Suprapubic skin (tissue), 4 donors: ENCODE measurements at regions not wholly inside any gene's neighbourhood (a gene's known extent, or its start where the extent isn't known, plus 50 kb on each side); places are given as distances from the start of the nearest gene placed in this dataset.

ENCODE experiments used
- DNase-seq, 2 donors: peaks; one replicate each; pipeline ENCODE4 v3.0.0-alpha.2; 2019; ENCODE audit warnings: low spot score in 2 of 2
- H3K27ac ChIP-seq: fragments of 200-600 bp; sonication (generic); one replicate; pipeline ENCODE4 v1.5.1; 2019
- H3K27me3 ChIP-seq: fragments of 200-600 bp; sonication (generic); one replicate; pipeline ENCODE4 v1.5.1; 2019
- H3K36me3 ChIP-seq: fragments of 200-600 bp; sonication (generic); one replicate; pipeline ENCODE4 v1.5.1; 2019
- H3K4me1 ChIP-seq: fragments of 200-600 bp; sonication (generic); one replicate; pipeline ENCODE4 v1.5.1; 2019
- H3K4me3 ChIP-seq: fragments of 200-600 bp; sonication (generic); one replicate; pipeline ENCODE4 v1.5.1; 2019; ENCODE audit warnings: mild to moderate bottlenecking
- H3K9me3 ChIP-seq: fragments of 200-600 bp; sonication (generic); one replicate; pipeline ENCODE4 v1.5.1; 2019
- CTCF ChIP-seq, 2 donors: fragments of 200-600 bp in 1 of 2; fragments of 450-650 bp in 1 of 2; sonication (generic) in 1 of 2; IDR thresholded peaks; one replicate each; pipeline ENCODE4 v1.5.1; 2016 to 2019; ENCODE audit warnings: antibody characterized with exemption in 2 of 2, mild to moderate bottlenecking in 1 of 2, moderate library complexity in 1 of 2
- EP300 ChIP-seq: sonication (generic); formaldehyde crosslinking; IDR thresholded peaks from one replicate; pipeline ENCODE4 v1.6.1; 2017; ENCODE audit warnings: antibody characterized with exemption
- POLR2A ChIP-seq, 2 donors: fragments of 450-650 bp; IDR thresholded peaks; one replicate each; pipeline ENCODE4 v1.6.1; 2017; ENCODE audit warnings: antibody characterized with exemption in 2 of 2, mild to moderate bottlenecking in 2 of 2, moderate library complexity in 2 of 2
- POLR2AphosphoS5 ChIP-seq, 3 donors: sonication (generic); formaldehyde crosslinking; IDR thresholded peaks; one replicate each; pipeline ENCODE4 v1.6.1; 2017; ENCODE audit warnings: antibody characterized with exemption in 3 of 3
- WGBS: methylation state at CpG from one replicate; pipeline ENCODE4 v1.1.5; 2018; 5-methylcytosine and 5-hydroxymethylcytosine counted together

GRCh38 chr20:52011093-52011492 lies 180.5 kb downstream of the ZFP64 start:
- 92% methylated on average over 3 of the region's 3 CpGs for WGBS
- Histone ChIP-seq H3K36me3 (no peaks in the 10 kb centered on the region), H3K27me3 (no peaks in the 10 kb centered on the region), H3K9me3 (peaks cover 7% of the 10 kb centered on the region), H3K27ac (no peak overlapping the region), H3K4me1 (no peaks in the 10 kb centered on the region), H3K4me3 (no peak overlapping the region)
- TF ChIP-seq POLR2A (IDR thresholded peaks at IDR 0.05), result no peak
- no peak for TF ChIP-seq CTCF (IDR thresholded peaks at IDR 0.05)
- no peak for TF ChIP-seq POLR2AphosphoS5 (IDR thresholded peaks at IDR 0.05)
- no peak for TF ChIP-seq EP300
- DNase-seq, result no peak

- Histone ChIP-seq H3K27me3 (no peaks in the 10 kb centered on the region), H3K9me3 (peaks cover 7% of the 10 kb centered on the region), H3K36me3 (no peaks in the 10 kb centered on the region), H3K4me1 (no peaks in the 10 kb centered on the region), H3K4me3 (no peak overlapping the region), H3K27ac (no peak overlapping the region)
- WGBS, result 93% methylated on average over 8 of the region's 11 CpGs
- TF ChIP-seq POLR2A (IDR thresholded peaks at IDR 0.05) (no peak), EP300 (no peak), POLR2AphosphoS5 (IDR thresholded peaks at IDR 0.05) (no peak), CTCF (IDR thresholded peaks at IDR 0.05) (no peak)
- DNase-seq, result no peak
Measured at GRCh38 chr20:52010541-52010940, 181.0 kb downstream of the ZFP64 start.

GRCh38 chr20:52008874-52009273 lies 182.7 kb downstream of the ZFP64 start:
- no peaks in the 10 kb centered on the region for H3K27me3 ChIP-seq
- DNase-seq, result no peak
- peaks cover 7% of the 10 kb centered on the region for H3K9me3 ChIP-seq
- no peak overlapping the region for H3K4me3 ChIP-seq
- 95% methylated on average over 6 of the region's 6 CpGs for WGBS
- no peak overlapping the region for H3K27ac ChIP-seq
- TF ChIP-seq POLR2A (IDR thresholded peaks at IDR 0.05) (no peak), EP300 (no peak), POLR2AphosphoS5 (IDR thresholded peaks at IDR 0.05) (no peak), CTCF (IDR thresholded peaks at IDR 0.05) (no peak)
- no peaks in the 10 kb centered on the region for H3K36me3 ChIP-seq
- H3K4me1 ChIP-seq, result no peaks in the 10 kb centered on the region

GRCh38 chr20:52004715-52005114 lies 186.9 kb downstream of the ZFP64 start:
- H3K27ac ChIP-seq, result no peak overlapping the region
- no peaks in the 10 kb centered on the region for H3K27me3 ChIP-seq
- no peaks in the 10 kb centered on the region for H3K4me1 ChIP-seq
- 52% methylated on average over 3 of the region's 3 CpGs for WGBS
- no peaks in the 10 kb centered on the region for H3K9me3 ChIP-seq
- no peak for DNase-seq
- H3K4me3 ChIP-seq, result no peak overlapping the region
- no peaks in the 10 kb centered on the region for H3K36me3 ChIP-seq
- no peak for TF ChIP-seq EP300
- no peak for TF ChIP-seq CTCF (IDR thresholded peaks at IDR 0.05)
- TF ChIP-seq POLR2A (IDR thresholded peaks at IDR 0.05), result no peak
- TF ChIP-seq POLR2AphosphoS5 (IDR thresholded peaks at IDR 0.05), result no peak

GRCh38 chr20:52004018-52004417 lies 187.6 kb downstream of the ZFP64 start:
- 89% methylated on average over 5 of the region's 5 CpGs for WGBS
- DNase-seq, result no peak
- no peaks in the 10 kb centered on the region for H3K27me3 ChIP-seq
- H3K27ac ChIP-seq, result no peak overlapping the region
- no peaks in the 10 kb centered on the region for H3K9me3 ChIP-seq
- TF ChIP-seq POLR2A (IDR thresholded peaks at IDR 0.05) (no peak), EP300 (no peak), CTCF (IDR thresholded peaks at IDR 0.05) (no peak), POLR2AphosphoS5 (IDR thresholded peaks at IDR 0.05) (no peak)
- H3K4me3 ChIP-seq, result no peak overlapping the region
- no peaks in the 10 kb centered on the region for H3K4me1 ChIP-seq
- H3K36me3 ChIP-seq, result no peaks in the 10 kb centered on the region
